ENCODE measurements at regions not wholly inside any gene's neighbourhood (a gene's known extent, or its start where the extent isn't known, plus 50 kb on each side); places are given as distances from the start of the nearest gene placed in this dataset.

GRCh38 chr10:123603130-123603529 is 63.0 kb upstream of the GPR26 start:
- intact Hi-C loops (cut with DNase I) = no loop called here
- no peaks in the 10 kb centered on the region for H3K4me1 ChIP-seq
- no peak overlapping the region for H3K4me3 ChIP-seq
- no peak overlapping the region for H3K27ac ChIP-seq
- H3K36me3 ChIP-seq = no peaks in the 10 kb centered on the region
- DNase-seq (ENCODE audit: extremely low spot score in 2 of 2) = no peak
- TF ChIP-seq CTCF (IDR thresholded peaks at IDR 0.05) (no peak), POLR2A (IDR thresholded peaks at IDR 0.05) (no peak), POLR2AphosphoS5 (IDR thresholded peaks at IDR 0.05; ENCODE audit: insufficient read depth in 1 of 2, low read depth in 1 of 2) (no peak)
- no peaks in the 10 kb centered on the region for H3K9me3 ChIP-seq
- H3K27me3 ChIP-seq = no peaks in the 10 kb centered on the region

- H3K36me3 ChIP-seq = no peaks in the 10 kb centered on the region
- DNase-seq (ENCODE audit: extremely low spot score in 2 of 2) = no peak
- H3K4me1 ChIP-seq = no peaks in the 10 kb centered on the region
- intact Hi-C loops (cut with DNase I) = no loop called here
- no peaks in the 10 kb centered on the region for H3K9me3 ChIP-seq
- no peak overlapping the region for H3K4me3 ChIP-seq
- H3K27me3 ChIP-seq = no peaks in the 10 kb centered on the region
- no peak overlapping the region for H3K27ac ChIP-seq
- TF ChIP-seq POLR2AphosphoS5 (IDR thresholded peaks at IDR 0.05; ENCODE audit: insufficient read depth in 1 of 2, low read depth in 1 of 2) = no peak
These were observed 61.6 kb upstream of the GPR26 start for GRCh38 chr10:123604506-123604905.

- H3K9me3 ChIP-seq = no peaks in the 10 kb centered on the region
- H3K36me3 ChIP-seq = no peaks in the 10 kb centered on the region
- H3K27ac ChIP-seq = no peak overlapping the region
- H3K4me1 ChIP-seq = no peaks in the 10 kb centered on the region
- no peaks in the 10 kb centered on the region for H3K27me3 ChIP-seq
- DNase-seq (ENCODE audit: extremely low spot score in 2 of 2) = no peak
- intact Hi-C loops (cut with DNase I) = no loop called here
- no peak overlapping the region for H3K4me3 ChIP-seq
- no peak for TF ChIP-seq POLR2A (IDR thresholded peaks at IDR 0.05)
- TF ChIP-seq POLR2AphosphoS5 (IDR thresholded peaks at IDR 0.05; ENCODE audit: insufficient read depth in 1 of 2, low read depth in 1 of 2) = no peak
- TF ChIP-seq CTCF (IDR thresholded peaks at IDR 0.05) = no peak
These were observed 60.1 kb upstream of the GPR26 start for GRCh38 chr10:123606006-123606405.

- Histone ChIP-seq H3K4me3 (no peak overlapping the region), H3K36me3 (no peaks in the 10 kb centered on the region), H3K27me3 (no peaks in the 10 kb centered on the region), H3K27ac (no peak overlapping the region), H3K4me1 (no peaks in the 10 kb centered on the region), H3K9me3 (no peaks in the 10 kb centered on the region)
- TF ChIP-seq POLR2A (IDR thresholded peaks at IDR 0.05) (no peak), CTCF (IDR thresholded peaks at IDR 0.05) (no peak), POLR2AphosphoS5 (IDR thresholded peaks at IDR 0.05; ENCODE audit: insufficient read depth in 1 of 2, low read depth in 1 of 2) (no peak)
- DNase-seq (ENCODE audit: extremely low spot score in 2 of 2) = no peak
- intact Hi-C loops (cut with DNase I) = no loop called here
These were observed 59.2 kb upstream of the GPR26 start for GRCh38 chr10:123606955-123607354.

GRCh38 chr10:123607386-123607785 is 58.8 kb upstream of the GPR26 start:
- DNase-seq (ENCODE audit: extremely low spot score in 2 of 2) = no peak
- no peaks in the 10 kb centered on the region for H3K4me1 ChIP-seq
- H3K27ac ChIP-seq = no peak overlapping the region
- intact Hi-C loops (cut with DNase I) = no loop called here
- no peaks in the 10 kb centered on the region for H3K9me3 ChIP-seq
- H3K36me3 ChIP-seq = no peaks in the 10 kb centered on the region
- no peak overlapping the region for H3K4me3 ChIP-seq
- no peak for TF ChIP-seq POLR2A (IDR thresholded peaks at IDR 0.05)
- no peak for TF ChIP-seq CTCF (IDR thresholded peaks at IDR 0.05)
- TF ChIP-seq POLR2AphosphoS5 (IDR thresholded peaks at IDR 0.05; ENCODE audit: insufficient read depth in 1 of 2, low read depth in 1 of 2) = no peak
- no peaks in the 10 kb centered on the region for H3K27me3 ChIP-seq

GRCh38 chr10:123608047-123608446 is 58.1 kb upstream of the GPR26 start:
- no peak overlapping the region for H3K4me3 ChIP-seq
- DNase-seq (ENCODE audit: extremely low spot score in 2 of 2) = no peak
- no peaks in the 10 kb centered on the region for H3K4me1 ChIP-seq
- intact Hi-C loops (cut with DNase I) = no loop called here
- TF ChIP-seq POLR2AphosphoS5 (IDR thresholded peaks at IDR 0.05; ENCODE audit: insufficient read depth in 1 of 2, low read depth in 1 of 2) = no peak
- TF ChIP-seq POLR2A (IDR thresholded peaks at IDR 0.05) = no peak
- TF ChIP-seq CTCF (IDR thresholded peaks at IDR 0.05) = no peak
- no peak overlapping the region for H3K27ac ChIP-seq
- no peaks in the 10 kb centered on the region for H3K9me3 ChIP-seq
- no peaks in the 10 kb centered on the region for H3K27me3 ChIP-seq
- no peaks in the 10 kb centered on the region for H3K36me3 ChIP-seq

Data from vagina (tissue), 2 donors.